Stimulated activated CD4-positive, alpha-beta T cell treated with anti-CD3 and anti-CD28 coated beads, TNF-alpha, amount 100 ng/mL, for 1 hour (primary cell): ENCODE measurements at regions not wholly inside any gene's neighbourhood (a gene's known extent, or its start where the extent isn't known, plus 50 kb on each side); places are given as distances from the start of the nearest gene placed in this dataset.

Experiments used
- DNase-seq, 3 donors: peaks; one replicate each; pipeline ENCODE4 v3.0.0-alpha.2; 2020; ENCODE audit warnings: low read depth in 3 of 3, low spot score in 1 of 3

DNA sequence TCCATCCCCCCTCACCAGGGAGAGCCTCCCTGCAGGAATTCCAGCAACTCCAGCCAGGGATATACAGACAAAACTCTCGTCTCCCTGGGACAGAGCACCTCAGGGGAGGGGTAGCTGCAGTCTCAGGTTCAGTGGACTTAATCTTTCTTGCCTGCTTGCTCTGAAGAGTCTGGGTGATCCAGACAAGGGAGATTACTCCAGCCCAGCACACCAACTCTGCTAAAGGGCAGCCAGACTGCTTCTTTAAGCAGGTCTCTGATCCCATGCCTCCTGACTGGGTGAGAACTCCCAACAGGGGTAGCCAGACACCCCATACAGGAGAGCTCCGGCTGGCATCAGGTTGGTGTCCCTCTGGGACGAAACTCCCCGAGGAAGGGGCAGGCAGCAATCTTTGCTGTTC lies 888.7 kb downstream of the RAB28 start:
- no peak for DNase-seq

DNA sequence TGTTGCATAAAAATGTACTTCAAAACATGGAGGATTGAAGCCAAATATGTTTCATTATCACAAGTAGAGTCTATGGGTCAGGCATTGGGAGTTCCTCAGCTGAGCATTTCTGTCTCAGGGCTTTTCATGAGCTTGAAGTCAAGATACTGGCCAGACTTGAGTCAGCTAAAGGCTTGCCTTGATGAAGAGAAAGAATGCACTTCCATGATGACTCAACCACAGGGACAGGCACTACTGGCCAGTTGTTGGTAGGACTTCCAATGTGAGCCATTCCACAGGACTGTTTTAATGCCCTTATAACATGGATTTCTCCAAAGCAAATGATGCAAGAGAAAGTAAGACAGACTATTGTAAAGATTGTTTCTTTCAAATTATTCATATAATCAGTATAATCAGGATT lies 895.6 kb downstream of the RAB28 start:
- no peak for DNase-seq

DNA sequence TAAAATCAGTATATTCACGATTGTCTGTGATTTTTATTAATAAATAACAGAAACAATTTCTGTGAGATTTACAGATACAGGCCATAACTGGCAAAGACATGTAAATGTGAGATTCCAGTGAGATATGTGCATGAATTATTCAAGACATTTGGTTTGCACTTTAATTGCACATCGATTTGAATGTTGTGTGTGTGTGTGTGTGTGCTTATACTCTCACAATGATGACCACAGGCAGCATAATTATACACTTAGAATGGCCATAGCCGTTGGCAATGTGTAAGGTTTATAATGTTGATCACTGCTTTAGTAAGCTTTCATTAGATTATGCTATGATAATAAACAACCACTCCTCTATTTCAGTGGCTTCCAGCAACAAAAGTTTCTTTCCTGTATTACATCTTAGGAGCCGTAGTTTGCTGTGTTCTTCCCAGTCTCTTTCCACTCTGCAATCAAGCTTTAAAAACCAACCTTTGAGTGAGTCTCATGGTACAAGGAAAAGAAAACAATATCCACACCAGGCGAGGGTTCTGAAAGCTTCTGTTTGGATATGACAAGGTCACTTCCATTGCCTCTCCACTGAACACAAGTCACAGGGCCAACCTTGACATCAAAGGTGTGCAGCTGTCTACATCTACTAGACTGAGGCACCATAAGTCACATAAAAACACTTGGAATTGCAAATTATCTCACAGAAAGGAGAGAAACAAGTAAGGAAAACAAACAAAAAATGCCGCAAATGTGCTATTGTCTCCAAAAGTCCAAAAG lies 897.7 kb downstream of the RAB28 start:
- DNase-seq, result no peak

DNA sequence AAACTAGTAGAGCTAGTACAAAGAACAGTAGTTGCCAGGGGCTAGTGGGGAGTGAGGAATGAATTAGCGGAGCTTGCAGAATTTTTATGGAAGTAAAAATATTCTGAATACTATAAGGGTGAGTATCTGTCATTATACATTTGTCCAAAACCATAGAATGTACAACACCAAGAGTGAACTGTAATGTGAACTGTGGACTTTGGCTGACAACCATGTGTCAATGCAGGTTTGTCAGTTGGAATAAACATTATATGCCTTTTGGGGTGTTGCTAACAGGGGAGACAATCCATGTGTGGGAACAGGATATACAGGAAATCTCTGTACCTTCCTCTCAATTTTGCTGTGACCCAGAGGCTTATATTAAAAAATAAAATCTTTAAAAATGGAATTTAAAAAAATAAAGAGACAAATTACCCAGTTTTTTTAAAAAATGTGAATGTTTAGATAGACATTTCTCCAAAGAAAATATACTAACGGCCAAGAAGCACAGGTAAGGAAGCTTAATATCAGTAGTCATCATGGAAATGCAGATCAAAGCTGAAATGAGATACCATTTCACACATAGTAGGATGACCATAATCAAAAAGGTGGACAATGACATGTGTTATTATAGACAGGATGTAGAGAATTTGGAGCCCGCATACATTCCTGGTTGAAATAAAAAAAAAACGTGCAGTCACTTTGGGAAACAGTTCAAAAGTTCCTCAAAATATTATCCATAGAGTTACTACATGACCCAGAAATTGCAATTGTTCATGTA lies 899.8 kb downstream of the RAB28 start:
- DNase-seq, result no peak

DNA sequence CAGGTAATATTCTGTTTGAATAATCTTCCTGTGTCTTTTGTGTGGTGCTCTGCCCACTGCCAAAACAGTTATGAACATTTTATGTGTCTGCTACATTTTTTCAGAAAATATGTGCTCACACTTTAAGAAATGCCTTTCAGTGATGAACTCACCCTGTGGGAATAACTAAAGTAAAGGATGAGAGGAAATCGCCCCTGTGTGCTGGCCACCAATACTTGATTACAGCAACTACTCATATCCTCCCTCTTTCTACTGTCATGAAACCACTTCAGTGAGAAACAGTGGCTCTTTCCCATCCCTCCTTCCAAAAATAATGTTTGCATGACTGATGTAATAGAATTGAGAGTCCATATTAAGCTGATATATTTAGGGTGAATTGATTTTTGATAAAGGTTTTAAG lies 900.9 kb downstream of the RAB28 start:
- DNase-seq, result no peak

- DNase-seq, result no peak
These were observed 903.4 kb downstream of the RAB28 start for GRCh38 chr4:12580787-12581186.

- no peak for DNase-seq
These were observed 905.0 kb downstream of the RAB28 start for GRCh38 chr4:12579172-12579571.

GRCh38 chr4:12576409-12576808 lies 907.7 kb downstream of the RAB28 start:
- DNase-seq, result no peak

DNA sequence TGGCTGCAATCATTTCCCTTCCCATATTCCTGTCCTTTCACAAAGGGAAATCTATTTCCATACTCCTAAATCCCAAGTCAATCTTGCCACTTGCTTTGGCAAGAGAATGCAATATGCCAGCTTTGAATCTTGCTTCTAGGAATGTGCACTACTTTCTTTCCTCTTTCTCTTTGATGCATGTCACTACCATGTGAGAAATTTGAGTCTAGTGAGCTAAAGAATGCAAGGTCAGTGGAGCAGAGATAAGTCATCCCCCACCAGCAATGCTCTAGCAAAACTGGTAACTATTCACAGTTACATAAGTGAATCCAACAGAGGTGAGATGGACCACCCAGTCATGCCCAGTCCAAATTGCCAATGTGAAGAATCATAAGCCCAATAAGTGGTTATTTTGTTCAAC lies 910.4 kb downstream of the RAB28 start:
- DNase-seq, result no peak

GRCh38 chr4:12562476-12563140 lies 921.5 kb downstream of the RAB28 start:
- no peak for DNase-seq

DNA sequence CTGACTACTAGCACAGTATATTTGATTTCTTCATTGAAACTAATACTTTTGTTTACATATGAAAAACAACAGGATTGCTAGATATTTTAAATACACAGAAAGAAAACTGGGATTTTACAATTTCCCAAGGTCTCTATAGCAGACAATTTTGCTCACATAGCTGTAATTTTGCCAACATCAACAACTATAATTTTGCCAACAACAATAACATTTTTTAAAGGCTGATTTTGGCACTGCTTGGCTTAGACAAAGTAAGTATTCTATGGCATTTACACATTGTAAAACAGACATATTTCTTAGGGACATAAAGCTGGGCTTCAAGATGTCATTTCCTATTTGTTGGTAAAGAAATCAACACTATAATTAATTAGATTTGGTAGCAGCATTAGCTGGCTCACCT lies 922.1 kb downstream of the RAB28 start:
- no peak for DNase-seq

- DNase-seq, result no peak
These were observed 929.1 kb downstream of the RAB28 start for GRCh38 chr4:12555011-12555410.

DNA sequence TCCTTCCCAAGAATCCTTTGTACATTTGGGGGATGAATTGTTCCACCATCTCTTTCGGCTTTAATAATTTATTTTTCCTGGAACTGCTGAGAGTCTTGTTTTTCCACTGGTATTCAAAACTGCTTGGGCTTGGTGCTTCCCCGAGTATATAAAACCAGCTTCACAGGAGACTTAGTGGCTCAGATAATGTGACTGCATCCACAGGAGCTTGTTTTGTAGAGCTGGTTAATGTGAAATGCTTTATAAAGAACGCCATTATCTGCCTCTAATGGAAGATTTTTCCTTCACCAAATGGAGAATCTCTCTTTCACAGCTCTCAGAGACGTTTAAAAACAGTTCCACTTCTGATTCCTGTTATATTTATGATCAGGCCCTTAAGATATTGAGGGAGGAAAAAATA lies 935.5 kb downstream of the RAB28 start:
- no peak for DNase-seq

GRCh38 chr4:12545812-12546211 lies 938.3 kb downstream of the RAB28 start:
- DNase-seq, result no peak

DNA sequence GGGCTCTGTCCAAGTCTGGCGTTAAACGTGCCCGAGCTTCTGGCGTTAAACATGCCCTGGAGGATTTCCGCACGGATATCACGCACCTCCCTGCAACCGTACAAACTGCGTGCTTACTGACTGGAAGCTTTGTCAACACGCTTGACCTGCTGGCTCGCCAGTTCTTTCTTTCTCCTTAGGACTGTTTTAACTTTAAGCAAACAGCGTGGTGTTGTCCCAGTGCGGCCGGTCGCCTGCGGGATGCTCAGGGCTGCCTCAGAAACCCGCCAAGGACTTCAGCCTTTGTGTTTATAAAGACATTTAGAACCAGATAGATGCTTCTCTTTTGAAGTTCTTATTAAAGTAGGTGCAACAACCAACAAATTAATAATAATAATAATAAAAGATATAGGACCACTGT lies 946.0 kb downstream of the RAB28 start:
- no peak for DNase-seq

GRCh38 chr4:12534684-12535083 lies 949.5 kb downstream of the RAB28 start:
- no peak for DNase-seq

DNA sequence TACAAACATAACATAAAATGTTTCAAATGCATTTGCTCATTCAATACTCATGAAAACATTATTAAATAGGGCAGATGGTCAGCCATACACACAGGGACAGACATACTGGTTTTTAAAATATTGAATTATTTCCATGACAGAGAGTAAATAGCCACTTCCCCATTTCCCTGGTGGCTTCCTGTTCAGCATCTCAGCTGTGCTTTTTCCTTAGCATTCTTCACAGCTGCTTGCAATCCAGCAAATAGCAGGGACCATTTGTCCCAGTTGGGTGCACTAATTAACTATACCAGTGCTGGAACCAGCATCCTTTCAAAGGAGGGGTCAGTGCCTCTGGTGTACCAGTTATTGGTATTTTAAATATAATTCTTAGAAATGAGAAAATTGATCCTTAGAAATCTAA lies 964.7 kb downstream of the RAB28 start:
- DNase-seq, result no peak

DNA sequence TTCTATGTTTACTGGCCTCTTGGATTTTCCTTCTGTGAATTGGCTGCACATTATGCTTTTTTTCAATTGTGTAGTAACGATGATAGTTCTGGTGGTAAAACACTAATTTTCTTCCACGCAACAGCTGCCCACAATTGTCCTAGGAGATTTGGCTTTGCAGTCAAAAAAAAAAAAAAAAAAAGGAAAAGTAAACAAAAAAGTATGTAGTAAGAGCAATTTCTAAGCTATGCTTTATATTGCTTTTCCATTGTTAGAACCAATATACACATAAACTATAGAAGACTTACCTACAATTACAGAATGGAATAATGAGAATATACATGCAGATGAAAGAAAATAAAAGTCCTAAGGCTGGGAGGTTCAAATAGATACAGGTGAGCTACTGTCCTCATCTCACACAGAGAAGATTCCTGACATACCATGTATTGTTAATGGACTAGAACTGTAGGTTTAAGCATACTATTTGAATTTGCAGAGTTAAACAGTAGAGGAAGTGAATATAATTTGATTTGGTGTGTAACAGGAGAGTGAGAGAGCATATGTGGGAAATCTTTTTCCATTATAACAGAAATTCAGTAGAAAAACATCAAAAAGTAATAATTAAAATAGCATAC lies 976.2 kb downstream of the RAB28 start:
- DNase-seq, result no peak

DNA sequence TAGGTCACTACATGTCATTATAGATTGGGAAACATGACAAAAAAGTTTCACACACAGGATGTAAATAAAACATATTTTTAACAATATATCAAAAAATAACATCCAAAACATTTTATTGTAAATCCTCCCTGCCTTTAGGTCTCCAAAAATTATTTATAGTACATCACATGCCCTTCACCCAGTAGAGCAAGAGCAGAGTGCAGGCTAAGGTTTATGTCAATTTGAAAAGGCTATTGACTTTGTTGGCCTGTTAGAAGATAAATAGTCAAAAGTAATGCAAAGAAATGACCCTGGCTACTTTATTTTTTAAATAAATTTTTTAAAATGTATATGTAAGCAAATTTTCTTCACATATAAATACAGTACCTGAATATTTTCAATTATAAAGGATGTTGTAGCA lies 983.7 kb downstream of the RAB28 start:
- DNase-seq, result no peak

DNA sequence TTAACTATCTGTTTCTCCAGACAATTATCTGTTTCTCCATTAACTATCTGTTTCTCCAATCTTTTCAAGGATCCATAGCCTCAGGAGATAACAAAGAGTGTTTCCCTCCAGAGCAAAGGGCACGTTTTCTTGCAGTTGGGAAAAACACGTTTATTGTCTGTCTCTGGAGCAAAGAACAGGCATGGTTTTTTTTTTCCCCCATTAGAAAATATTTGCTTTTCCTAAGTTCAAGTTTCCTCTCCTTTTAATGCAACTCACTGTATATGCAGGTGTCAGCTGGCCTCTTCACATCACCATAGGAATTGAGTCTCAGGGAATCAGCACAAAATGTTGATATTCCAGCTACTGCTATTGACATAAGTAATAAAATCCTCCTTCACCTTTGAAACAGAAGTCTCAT lies 984.4 kb downstream of the RAB28 start:
- no peak for DNase-seq

DNA sequence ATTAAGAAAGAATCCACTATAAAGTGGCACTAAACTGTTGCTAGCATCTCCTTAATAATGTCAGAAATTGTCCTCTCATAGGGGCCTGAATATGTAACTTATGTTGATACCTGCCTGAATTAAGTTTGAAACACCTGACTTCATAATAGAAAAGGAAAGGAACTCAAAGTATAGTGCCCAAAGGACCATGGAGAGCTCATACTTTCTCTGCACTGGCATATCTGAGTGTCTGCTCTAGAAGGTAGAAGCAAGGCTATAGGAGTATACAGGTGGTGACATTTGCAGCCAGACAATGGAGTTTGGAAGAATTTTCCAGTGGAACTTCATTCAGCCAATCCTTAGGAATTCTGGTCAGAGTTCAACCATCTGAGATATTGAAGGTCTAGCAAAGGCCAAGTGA lies 988.9 kb downstream of the RAB28 start:
- no peak for DNase-seq
